HUDEP-2 (cell line): ENCODE measurements at regions not wholly inside any gene's neighbourhood (a gene's known extent, or its start where the extent isn't known, plus 50 kb on each side); places are given as distances from the start of the nearest gene placed in this dataset.
A peak's percentile ranks its signal among the peaks of the same experiment; 100 is the strongest.
"Not testable (repeated sequence)": the region's sequence is repeated elsewhere in the genome, so short reads cannot be mapped to it uniquely, and the experiment has no call there.

Experiments used
- DNase-seq, 76 experiments: peaks; one replicate each; lab custom pipeline; 2025; ENCODE audit not compliant: unreplicated experiment in 76 of 76; lab: John Stamatoyannopoulos, UW

GRCh38 chr6:75031102-75031501 lies 174.8 kb downstream of the COL12A1 start:
- not testable (repeated sequence) for DNase-seq

- DNase-seq: no peak
These were observed 176.5 kb downstream of the COL12A1 start for GRCh38 chr6:75029333-75029732.

- DNase-seq: no peak
These were observed 180.5 kb downstream of the COL12A1 start for GRCh38 chr6:75025371-75025770.

GRCh38 chr6:75024828-75025227 lies 181.0 kb downstream of the COL12A1 start:
- DNase-seq: no peak

- DNase-seq: no peak
These were observed 182.2 kb downstream of the COL12A1 start for GRCh38 chr6:75023634-75024033.

- DNase-seq: no peak
These were observed 184.9 kb downstream of the COL12A1 start for GRCh38 chr6:75020971-75021370.

- DNase-seq: no peak
These were observed 185.5 kb downstream of the COL12A1 start for GRCh38 chr6:75020376-75020775.

- DNase-seq: no peak
These were observed 193.8 kb downstream of the COL12A1 start for GRCh38 chr6:75012018-75012417.

- not testable (repeated sequence) for DNase-seq
These were observed 201.9 kb downstream of the COL12A1 start for GRCh38 chr6:75003984-75004383.

- no peak for DNase-seq
These were observed 208.2 kb downstream of the COL12A1 start for GRCh38 chr6:74997646-74998045.

GRCh38 chr6:74993136-74993535 lies 212.7 kb downstream of the COL12A1 start:
- no peak for DNase-seq

- DNase-seq: no peak
These were observed 214.1 kb downstream of the COL12A1 start for GRCh38 chr6:74991573-74992332.

- no peak for DNase-seq
These were observed 226.6 kb downstream of the COL12A1 start for GRCh38 chr6:74979065-74979766.

- no peak for DNase-seq
These were observed 229.2 kb downstream of the COL12A1 start for GRCh38 chr6:74976701-74977100.

GRCh38 chr6:74976026-74976425 lies 229.8 kb downstream of the COL12A1 start:
- no peak for DNase-seq

GRCh38 chr6:74973591-74973990 lies 232.3 kb downstream of the COL12A1 start:
- no peak for DNase-seq

- no peak for DNase-seq
These were observed 234.2 kb downstream of the COL12A1 start for GRCh38 chr6:74971633-74972032.

- no peak for DNase-seq
These were observed 236.1 kb downstream of the COL12A1 start for GRCh38 chr6:74969591-74970267.

- DNase-seq: no peak
These were observed 238.0 kb downstream of the COL12A1 start for GRCh38 chr6:74967821-74968220.

GRCh38 chr6:74966712-74967111 lies 239.1 kb downstream of the COL12A1 start:
- no peak for DNase-seq

- peak in 5 of 76 experiments; percentile 1 to 25 (median 5) for DNase-seq
These were observed 240.9 kb downstream of the COL12A1 start for GRCh38 chr6:74964871-74965441.
